Endothelial cell of umbilical vein (primary cell): ENCODE measurements at regions not wholly inside any gene's neighbourhood (a gene's known extent, or its start where the extent isn't known, plus 50 kb on each side); places are given as distances from the start of the nearest gene placed in this dataset.

Experiments used
- BruUV-seq: library from RNA; stranded (reverse); fragments of 400-500 nt; replicated peaks from 2 replicates; lab custom pipeline; 2021; lab: Mats Ljungman, UMichigan
- CTCF ChIA-PET: fragments of 300-600, 350-600 bp; sonication (Branson Sonifier 250); formaldehyde crosslinking; loops from one replicate; lab custom pipeline; 2021; ENCODE audit warnings: antibody characterized with exemption, inconsistent platforms; lab: Charles Lee
- POLR2A ChIA-PET: fragments of 300-600, 350-600 bp; sonication (Branson Sonifier 250); formaldehyde crosslinking; loops from one replicate; lab custom pipeline; 2021; ENCODE audit warnings: antibody characterized with exemption, inconsistent platforms; lab: Charles Lee
- DNase-seq: peaks from one replicate; pipeline ENCODE4 v3.0.0-alpha.2; 2011; ENCODE audit warnings: low read depth, low spot score
- FAIRE-seq: peaks from 2 replicates; lab custom pipeline; 2011; peaks lifted over from hg19 to GRCh38; lab: Jason Lieb, UNC
- H2AFZ ChIP-seq: 2 replicates; pipeline ENCODE4 v1.6.0; 2012; ENCODE audit warnings: low read depth, low read length, control low read depth, inconsistent platforms
- H3K27ac ChIP-seq: 2 replicates; pipeline ENCODE4 v1.5.1; 2011; ENCODE audit warnings: low read depth, mild to moderate bottlenecking, control low read depth, low read length, moderate library complexity; ENCODE audit not compliant: insufficient read depth
- H3K27me3 ChIP-seq, 2 experiments: 2 replicates each; pipeline versions ENCODE4 v1.6.0 to v1.6.1; 2011; ENCODE audit warnings: low read length in 2 of 2, mixed read lengths in 1 of 2; ENCODE audit not compliant: control insufficient read depth in 2 of 2, insufficient read depth in 2 of 2
- H3K36me3 ChIP-seq, 2 experiments: 2 replicates in 1 of 2; 3 replicates in 1 of 2; pipeline ENCODE4 v1.5.1; 2011; ENCODE audit warnings: low read length in 2 of 2, mild to moderate bottlenecking in 1 of 2, moderate library complexity in 1 of 2; ENCODE audit not compliant: control insufficient read depth in 2 of 2, insufficient read depth in 2 of 2; ENCODE audit errors: extremely low read depth in 1 of 2
- H3K4me1 ChIP-seq: 3 replicates; pipeline ENCODE4 v1.5.1; 2011; ENCODE audit warnings: mild to moderate bottlenecking, low read length; ENCODE audit not compliant: control insufficient read depth, insufficient read depth; ENCODE audit errors: extremely low read depth
- H3K4me2 ChIP-seq: 2 replicates; pipeline ENCODE4 v1.6.1; 2011; ENCODE audit warnings: low read length, control low read depth, mixed read lengths; ENCODE audit not compliant: insufficient read depth
- H3K4me3 ChIP-seq, 3 experiments: fragments of 200-600 bp in 1 of 3; sonication (generic), shearing (Covaris generic) in 1 of 3; replicated peaks in 1 of 3; 2 replicates each; pipeline ENCODE4 v1.5.1; 2011 to 2016; ENCODE audit warnings: control low read depth in 3 of 3, low read length in 3 of 3, mild to moderate bottlenecking in 2 of 3, inconsistent platforms in 1 of 3, low read depth in 1 of 3, moderate library complexity in 1 of 3; ENCODE audit not compliant: insufficient read depth in 1 of 3
- H3K79me2 ChIP-seq: 2 replicates; pipeline ENCODE4 v1.6.0; 2012; ENCODE audit warnings: low read length, inconsistent platforms; ENCODE audit not compliant: control insufficient read depth, insufficient read depth
- H3K9ac ChIP-seq: replicated peaks from 2 replicates; pipeline ENCODE3; 2011; ENCODE audit warnings: low read length, control low read depth; ENCODE audit not compliant: insufficient read depth; ENCODE audit errors: extremely low read depth
- H3K9me1 ChIP-seq: replicated peaks from 3 replicates; pipeline ENCODE4 v1.6.0; 2011; ENCODE audit warnings: mild to moderate bottlenecking, low read length; ENCODE audit not compliant: control insufficient read depth, insufficient read depth; ENCODE audit errors: extremely low read depth
- H3K9me3 ChIP-seq: replicated peaks from 2 replicates; pipeline ENCODE4 v1.5.1; 2012; ENCODE audit warnings: low read length, inconsistent platforms; ENCODE audit not compliant: control insufficient read depth, insufficient read depth
- H4K20me1 ChIP-seq: replicated peaks from 2 replicates; pipeline ENCODE3; 2011; ENCODE audit warnings: mild to moderate bottlenecking, low read length; ENCODE audit not compliant: control insufficient read depth, insufficient read depth; ENCODE audit errors: extremely low read depth
- CTCF ChIP-seq, 2 donors: IDR thresholded peaks; 1 replicate in 1 of 2; 2 replicates in 1 of 2; pipeline ENCODE4 v1.5.1; 2011; ENCODE audit warnings: low read length in 2 of 2, mild to moderate bottlenecking in 2 of 2, moderate library complexity in 2 of 2, control low read depth in 1 of 2, inconsistent platforms in 1 of 2, low read depth in 1 of 2; ENCODE audit not compliant: insufficient read depth in 1 of 2; ENCODE audit errors: extremely low read depth in 1 of 2
- EZH2 ChIP-seq: IDR thresholded peaks from 2 replicates; pipeline ENCODE4 v1.6.1; 2012; ENCODE audit warnings: borderline replicate concordance, low read depth, mild to moderate bottlenecking, moderate library complexity, low read length, inconsistent platforms; ENCODE audit not compliant: severe bottlenecking
- FOS ChIP-seq: IDR thresholded peaks from 2 replicates; pipeline ENCODE4 v1.6.1; 2011; ENCODE audit warnings: mild to moderate bottlenecking, low read length, moderate library complexity, borderline replicate concordance; ENCODE audit not compliant: insufficient read depth
- GATA2 ChIP-seq: IDR thresholded peaks from 2 replicates; pipeline ENCODE4 v1.7.0; 2011; ENCODE audit warnings: low read depth, mild to moderate bottlenecking, moderate library complexity, mixed read lengths, low read length; ENCODE audit not compliant: insufficient read length, insufficient read depth
- JUN ChIP-seq: IDR thresholded peaks from 2 replicates; pipeline ENCODE4 v1.6.1; 2011; ENCODE audit warnings: borderline replicate concordance, low read depth; ENCODE audit not compliant: insufficient read length, insufficient read depth
- MAX ChIP-seq: IDR thresholded peaks from 2 replicates; pipeline ENCODE4 v1.6.1; 2011; ENCODE audit not compliant: insufficient read depth, insufficient read length
- MYC ChIP-seq: IDR thresholded peaks from one replicate; pipeline ENCODE4 v1.6.1; 2011; ENCODE audit warnings: mild to moderate bottlenecking, low read depth, low read length
- POLR2A ChIP-seq: IDR thresholded peaks from 2 replicates; pipeline ENCODE4 v1.6.1; 2012; ENCODE audit warnings: low read depth, mild to moderate bottlenecking, control low read depth, low read length
- POLR2AphosphoS5 ChIP-seq: IDR thresholded peaks from 2 replicates; pipeline ENCODE4 v1.6.1; 2012; ENCODE audit warnings: low read depth, mild to moderate bottlenecking, control low read depth, low read length, moderate library complexity; ENCODE audit not compliant: insufficient read depth
- dilution Hi-C: fragments of 300-500 bp; cut with MboI; formaldehyde crosslinking; loops from one replicate; pipeline ENCODE4 v1.15.0; 2019; ENCODE audit warnings: low sequenced_read_pairs; ENCODE audit not compliant: extremely low pct_ligation_motif_present
- intact Hi-C: fragments of 100-400 bp; cut with micrococcal nuclease; formaldehyde crosslinking; loops from one replicate; pipeline ENCODE4 v1.10.0; 2022

GRCh38 chr7:10779465-10780399 is 193.9 kb upstream of the PHF14 start:
- BruUV-seq = no TSS peak
- no peaks in the 10 kb centered on the region for H3K27me3 ChIP-seq
- H3K36me3 ChIP-seq = no peaks in the 10 kb centered on the region
- intact Hi-C loops (no loop called here), dilution Hi-C loops (no loop called here)
- H3K4me1 ChIP-seq = no peaks in the 10 kb centered on the region
- H3K9me3 ChIP-seq = no peaks in the 10 kb centered on the region
- H3K4me3 ChIP-seq = no peak overlapping the region
- H3K9ac ChIP-seq = no peak overlapping the region
- DNase-seq (no peak), FAIRE-seq (no peak)
- CTCF ChIA-PET = no interaction called here
- no peak overlapping the region for H3K27ac ChIP-seq
- no peak overlapping the region for H2AFZ ChIP-seq
- no peaks in the 10 kb centered on the region for H3K9me1 ChIP-seq
- TF ChIP-seq MYC (no peak), POLR2A (no peak), EZH2 (no peak), POLR2AphosphoS5 (no peak), JUN (no peak), GATA2 (no peak), FOS (no peak), MAX (no peak), CTCF (IDR thresholded peaks at IDR 0.05; ENCODE audit: extremely low read depth in 1 of 2, insufficient read depth in 1 of 2, low read depth in 1 of 2, low read length in 2 of 2) (no peak)
- POLR2A ChIA-PET = no interaction called here
- no peak overlapping the region for H3K4me2 ChIP-seq
- no peaks in the 10 kb centered on the region for H4K20me1 ChIP-seq
- H3K79me2 ChIP-seq = no peaks in the 10 kb centered on the region
